ENCODE measurements at regions not wholly inside any gene's neighbourhood (a gene's known extent, or its start where the extent isn't known, plus 50 kb on each side); places are given as distances from the start of the nearest gene placed in this dataset.

GRCh38 chr2:20519309-20519708 is 72.4 kb downstream of the RHOB start:
- H3K27ac ChIP-seq (ENCODE audit: low read depth, low read length), result no peak overlapping the region
- no peak overlapping the region for H3K9ac ChIP-seq (ENCODE audit: low read length)
- WGBS (ENCODE audit: extremely low coverage, insufficient coverage, insufficient read length), result no CpG with 5 or more reads among the region's 3 CpGs
- H2AFZ ChIP-seq (ENCODE audit: insufficient read depth, low read length, poor library complexity), result no peak overlapping the region
- no peak for DNase-seq
- peaks cover 5 to 13% of the 10 kb centered on the region in 2 experiments for H3K4me1 ChIP-seq (ENCODE audit: control insufficient read depth in 1 of 2, insufficient read depth in 2 of 2, low read length in 2 of 2)
- H3K23ac ChIP-seq (ENCODE audit: low read length), result no peak overlapping the region
- H4K91ac ChIP-seq (ENCODE audit: low read depth, low read length), result no peak overlapping the region
- no peak overlapping the region for H4K12ac ChIP-seq (ENCODE audit: low read depth, low read length)
- no peak overlapping the region for H2BK120ac ChIP-seq (ENCODE audit: insufficient read depth, low read length, poor library complexity)
- no peak overlapping the region for H3K18ac ChIP-seq (ENCODE audit: low read length)
- H3K14ac ChIP-seq (ENCODE audit: low read length), result no peak overlapping the region
- peaks cover 14% of the 10 kb centered on the region for H3K79me1 ChIP-seq (ENCODE audit: low read length)
- H3K79me2 ChIP-seq (ENCODE audit: control insufficient read depth, insufficient read depth, low read length, poor library complexity), result no peaks in the 10 kb centered on the region
- no peak overlapping the region for H2BK5ac ChIP-seq (ENCODE audit: low read depth, low read length, poor library complexity)
- H3K36me3 ChIP-seq (ENCODE audit: control insufficient read depth in 1 of 2, insufficient read depth in 2 of 2, low read length in 2 of 2), result no peaks in the 10 kb centered on the region
- H2BK12ac ChIP-seq (ENCODE audit: low read length), result no peak overlapping the region
- no peak overlapping the region for H2AK5ac ChIP-seq (ENCODE audit: low read length)
- H3K4me2 ChIP-seq (ENCODE audit: low read length), result no peak overlapping the region
- peak overlapping the region; percentile 4 for H4K8ac ChIP-seq (ENCODE audit: low read depth, low read length)
- H3K4me3 ChIP-seq (ENCODE audit: low read depth, low read length), result no peak overlapping the region
- no peak overlapping the region for H3K4ac ChIP-seq (ENCODE audit: low read depth, low read length)
- H3K27me3 ChIP-seq (ENCODE audit: insufficient read depth, low read length), result no peaks in the 10 kb centered on the region
- peaks cover 5% of the 10 kb centered on the region for H3K9me3 ChIP-seq (ENCODE audit: insufficient read depth, low read depth, low read length)

GRCh38 chr2:20520128-20520527 is 73.3 kb downstream of the RHOB start:
- peaks cover 3% of the 10 kb centered on the region for H3K9me3 ChIP-seq (ENCODE audit: insufficient read depth, low read depth, low read length)
- H4K12ac ChIP-seq (ENCODE audit: low read depth, low read length), result no peak overlapping the region
- no peak overlapping the region for H2BK120ac ChIP-seq (ENCODE audit: insufficient read depth, low read length, poor library complexity)
- H3K79me1 ChIP-seq (ENCODE audit: low read length), result peaks cover 19% of the 10 kb centered on the region
- peak overlapping the region; percentile 51 for H2BK12ac ChIP-seq (ENCODE audit: low read length)
- H3K4me1 ChIP-seq (ENCODE audit: control insufficient read depth in 1 of 2, insufficient read depth in 2 of 2, low read length in 2 of 2), result peaks cover 6 to 14% of the 10 kb centered on the region in 2 experiments
- WGBS (ENCODE audit: extremely low coverage, insufficient coverage, insufficient read length), result no CpG with 5 or more reads among the region's 10 CpGs
- no peak overlapping the region for H3K27ac ChIP-seq (ENCODE audit: low read depth, low read length)
- no peak overlapping the region for H3K4me3 ChIP-seq (ENCODE audit: low read depth, low read length)
- no peak overlapping the region for H3K18ac ChIP-seq (ENCODE audit: low read length)
- H3K79me2 ChIP-seq (ENCODE audit: control insufficient read depth, insufficient read depth, low read length, poor library complexity), result no peaks in the 10 kb centered on the region
- no peak overlapping the region for H2BK5ac ChIP-seq (ENCODE audit: low read depth, low read length, poor library complexity)
- no peak overlapping the region for H4K8ac ChIP-seq (ENCODE audit: low read depth, low read length)
- no peak overlapping the region for H2AFZ ChIP-seq (ENCODE audit: insufficient read depth, low read length, poor library complexity)
- H3K14ac ChIP-seq (ENCODE audit: low read length), result no peak overlapping the region
- no peaks in the 10 kb centered on the region for H3K27me3 ChIP-seq (ENCODE audit: insufficient read depth, low read length)
- H4K91ac ChIP-seq (ENCODE audit: low read depth, low read length), result peak overlapping the region; percentile 17
- no peak overlapping the region for H3K23ac ChIP-seq (ENCODE audit: low read length)
- DNase-seq, result no peak
- no peak overlapping the region for H3K4me2 ChIP-seq (ENCODE audit: low read length)
- peak overlapping the region; percentile 38 for H2AK5ac ChIP-seq (ENCODE audit: low read length)
- no peaks in the 10 kb centered on the region for H3K36me3 ChIP-seq (ENCODE audit: control insufficient read depth in 1 of 2, insufficient read depth in 2 of 2, low read length in 2 of 2)
- no peak overlapping the region for H3K4ac ChIP-seq (ENCODE audit: low read depth, low read length)
- H3K9ac ChIP-seq (ENCODE audit: low read length), result peak overlapping the region; percentile 24

- Histone ChIP-seq H3K4ac (ENCODE audit: low read depth, low read length) (no peak overlapping the region), H3K9ac (ENCODE audit: low read length) (no peak overlapping the region), H3K4me3 (ENCODE audit: low read depth, low read length) (no peak overlapping the region), H3K23ac (ENCODE audit: low read length) (no peak overlapping the region), H3K79me1 (ENCODE audit: low read length) (peaks cover 19% of the 10 kb centered on the region), H2BK120ac (ENCODE audit: insufficient read depth, low read length, poor library complexity) (no peak overlapping the region), H3K9me3 (ENCODE audit: insufficient read depth, low read depth, low read length) (no peaks in the 10 kb centered on the region), H4K91ac (ENCODE audit: low read depth, low read length) (no peak overlapping the region), H2BK12ac (ENCODE audit: low read length) (no peak overlapping the region), H3K27me3 (ENCODE audit: insufficient read depth, low read length) (no peaks in the 10 kb centered on the region), H4K12ac (ENCODE audit: low read depth, low read length) (no peak overlapping the region), H3K18ac (ENCODE audit: low read length) (no peak overlapping the region), H3K27ac (ENCODE audit: low read depth, low read length) (no peak overlapping the region), H2BK5ac (ENCODE audit: low read depth, low read length, poor library complexity) (no peak overlapping the region), H3K36me3 (ENCODE audit: control insufficient read depth in 1 of 2, insufficient read depth in 2 of 2, low read length in 2 of 2) (no peaks in the 10 kb centered on the region), H3K4me2 (ENCODE audit: low read length) (no peak overlapping the region), H4K8ac (ENCODE audit: low read depth, low read length) (no peak overlapping the region), H3K79me2 (ENCODE audit: control insufficient read depth, insufficient read depth, low read length, poor library complexity) (peaks cover 2% of the 10 kb centered on the region), H3K4me1 (ENCODE audit: control insufficient read depth in 1 of 2, insufficient read depth in 2 of 2, low read length in 2 of 2) (peaks cover 10 to 17% of the 10 kb centered on the region in 2 experiments), H2AFZ (ENCODE audit: insufficient read depth, low read length, poor library complexity) (no peak overlapping the region), H2AK5ac (ENCODE audit: low read length) (no peak overlapping the region), H3K14ac (ENCODE audit: low read length) (no peak overlapping the region)
- no CpG with 5 or more reads among the region's 4 CpGs for WGBS (ENCODE audit: extremely low coverage, insufficient coverage, insufficient read length)
- DNase-seq, result no peak
These were observed 74.3 kb downstream of the RHOB start for GRCh38 chr2:20521193-20521592.

- H2BK120ac ChIP-seq (ENCODE audit: insufficient read depth, low read length, poor library complexity), result no peak overlapping the region
- H3K23ac ChIP-seq (ENCODE audit: low read length), result no peak overlapping the region
- H3K27me3 ChIP-seq (ENCODE audit: insufficient read depth, low read length), result no peaks in the 10 kb centered on the region
- H4K91ac ChIP-seq (ENCODE audit: low read depth, low read length), result peak overlapping the region; percentile 17
- no peak overlapping the region for H3K4me2 ChIP-seq (ENCODE audit: low read length)
- H4K8ac ChIP-seq (ENCODE audit: low read depth, low read length), result no peak overlapping the region
- no peaks in the 10 kb centered on the region for H3K36me3 ChIP-seq (ENCODE audit: control insufficient read depth in 1 of 2, insufficient read depth in 2 of 2, low read length in 2 of 2)
- peaks cover 2% of the 10 kb centered on the region for H3K79me2 ChIP-seq (ENCODE audit: control insufficient read depth, insufficient read depth, low read length, poor library complexity)
- no peak overlapping the region for H4K12ac ChIP-seq (ENCODE audit: low read depth, low read length)
- H3K79me1 ChIP-seq (ENCODE audit: low read length), result peaks cover 21% of the 10 kb centered on the region
- peaks cover 10 to 19% of the 10 kb centered on the region in 2 experiments for H3K4me1 ChIP-seq (ENCODE audit: control insufficient read depth in 1 of 2, insufficient read depth in 2 of 2, low read length in 2 of 2)
- no peak overlapping the region for H3K18ac ChIP-seq (ENCODE audit: low read length)
- H3K9ac ChIP-seq (ENCODE audit: low read length), result no peak overlapping the region
- H3K14ac ChIP-seq (ENCODE audit: low read length), result peak overlapping the region; percentile 2
- H3K4me3 ChIP-seq (ENCODE audit: low read depth, low read length), result no peak overlapping the region
- H3K9me3 ChIP-seq (ENCODE audit: insufficient read depth, low read depth, low read length), result no peaks in the 10 kb centered on the region
- no peak overlapping the region for H3K4ac ChIP-seq (ENCODE audit: low read depth, low read length)
- no peak overlapping the region for H2AFZ ChIP-seq (ENCODE audit: insufficient read depth, low read length, poor library complexity)
- WGBS (ENCODE audit: extremely low coverage, insufficient coverage, insufficient read length), result no CpG with 5 or more reads among the region's 11 CpGs
- H2BK5ac ChIP-seq (ENCODE audit: low read depth, low read length, poor library complexity), result no peak overlapping the region
- no peak overlapping the region for H3K27ac ChIP-seq (ENCODE audit: low read depth, low read length)
- DNase-seq, result no peak
- H2AK5ac ChIP-seq (ENCODE audit: low read length), result peak overlapping the region; percentile 18
- H2BK12ac ChIP-seq (ENCODE audit: low read length), result peak overlapping the region; percentile 16
These were observed 74.9 kb downstream of the RHOB start for GRCh38 chr2:20521682-20522189.
